B cell (primary cell): ENCODE measurements at regions not wholly inside any gene's neighbourhood (a gene's known extent, or its start where the extent isn't known, plus 50 kb on each side); places are given as distances from the start of the nearest gene placed in this dataset.

Experiments
- ATAC-seq: fragments of 200-7000 bp; cut with Tn5 transposase; one replicate; pipeline ENCODE4 v1.10.0; 2021; ENCODE audit warnings: low read depth, mild to moderate bottlenecking, moderate number of reproducible peaks, moderate library complexity
- CTCF ChIA-PET: fragments of 350-600 bp; sonication (Branson Sonifier 250); formaldehyde crosslinking; loops from one replicate; lab custom pipeline; 2021; ENCODE audit warnings: antibody characterized with exemption, inconsistent platforms; lab: Charles Lee
- POLR2A ChIA-PET: fragments of 350-600 bp; sonication (Branson Sonifier 250); formaldehyde crosslinking; loops from one replicate; lab custom pipeline; 2021; ENCODE audit warnings: antibody characterized with exemption; lab: Charles Lee
- DNase-seq: peaks from one replicate; pipeline ENCODE4 v3.0.0; 2013
- H2AFZ ChIP-seq: 2 replicates; pipeline ENCODE4 v1.6.1; 2012; ENCODE audit warnings: mild to moderate bottlenecking, low read depth, low read length; ENCODE audit not compliant: insufficient read depth, poor library complexity, severe bottlenecking
- H3K27ac ChIP-seq, 2 donors: 1 replicate in 1 of 2; 2 replicates in 1 of 2; pipeline ENCODE4 v1.5.1; 2012 to 2013; ENCODE audit warnings: low read length in 2 of 2, mild to moderate bottlenecking in 2 of 2, moderate library complexity in 1 of 2
- H3K27me3 ChIP-seq, 4 experiments: fragments of 200-600 bp in 1 of 4; sonication (generic) in 1 of 4; replicated peaks in 1 of 4; 1 replicate in 2 of 4; 2 replicates in 2 of 4; pipeline versions ENCODE4 v1.6.1 to v1.7.0; 2013 to 2016; ENCODE audit warnings: low read length in 3 of 4, mild to moderate bottlenecking in 2 of 4, mixed read lengths in 1 of 4, moderate library complexity in 1 of 4; ENCODE audit not compliant: insufficient read depth in 4 of 4, control insufficient read depth in 3 of 4; ENCODE audit errors: control extremely low read depth in 1 of 4
- H3K36me3 ChIP-seq, 2 experiments: replicated peaks in 1 of 2; 1 replicate in 1 of 2; 2 replicates in 1 of 2; pipeline versions ENCODE4 v1.6.1 to v1.7.1; 2013; ENCODE audit warnings: low read length in 1 of 2; ENCODE audit not compliant: insufficient read depth in 2 of 2, control insufficient read depth in 1 of 2; ENCODE audit errors: control extremely low read depth in 1 of 2, extremely low read depth in 1 of 2
- H3K4me1 ChIP-seq, 2 donors: fragments of 200-600 bp in 1 of 2; sonication (generic) in 1 of 2; 1 replicate in 1 of 2; 2 replicates in 1 of 2; pipeline versions ENCODE4 v1.5.1 to v1.6.1; 2013 to 2017; ENCODE audit warnings: low read length in 2 of 2; ENCODE audit not compliant: control insufficient read depth in 2 of 2, insufficient read depth in 2 of 2
- H3K4me2 ChIP-seq: replicated peaks from 2 replicates; pipeline ENCODE3; 2012; ENCODE audit warnings: mild to moderate bottlenecking, low read depth, low read length; ENCODE audit not compliant: poor library complexity, severe bottlenecking
- H3K4me3 ChIP-seq, 5 experiments: fragments of 200-600 bp in 1 of 5; sonication (generic) in 1 of 5; 1 replicate in 3 of 5; 2 replicates in 2 of 5; pipeline versions ENCODE4 v1.5.1 to v1.7.0; 2011 to 2016; ENCODE audit warnings: low read length in 4 of 5, mild to moderate bottlenecking in 4 of 5, low read depth in 2 of 5, control low read depth in 1 of 5, moderate library complexity in 1 of 5; ENCODE audit not compliant: insufficient read depth in 1 of 5; ENCODE audit errors: control extremely low read depth in 1 of 5, extremely low read depth in 1 of 5
- H3K79me2 ChIP-seq: fragments of 200-600 bp; sonication (generic); one replicate; pipeline ENCODE4 v1.6.0; 2016; ENCODE audit warnings: low read length; ENCODE audit not compliant: control insufficient read depth, insufficient read depth
- H3K9ac ChIP-seq: fragments of 200-600 bp; sonication (generic); 2 replicates; pipeline ENCODE4 v1.6.1; 2017; ENCODE audit warnings: mild to moderate bottlenecking, low read length, moderate library complexity
- H3K9me3 ChIP-seq, 3 donors: one replicate each; pipeline versions ENCODE4 v1.6.1 to v1.7.1; 2013; ENCODE audit warnings: low read length in 2 of 3; ENCODE audit not compliant: control insufficient read depth in 2 of 3, insufficient read depth in 1 of 3; ENCODE audit errors: control extremely low read depth in 1 of 3
- H4K20me1 ChIP-seq: 2 replicates; pipeline ENCODE4 v1.6.0; 2012; ENCODE audit warnings: mild to moderate bottlenecking, low read length; ENCODE audit not compliant: insufficient read depth, control insufficient read depth, poor library complexity, severe bottlenecking
- H3K27ac Mint-ChIP-seq: one replicate; pipeline ENCODE4 v1.8.0; 2021; ENCODE audit warnings: mixed read lengths
- H3K27me3 Mint-ChIP-seq: one replicate; pipeline ENCODE4 v1.8.0; 2021; ENCODE audit warnings: mixed read lengths
- H3K4me1 Mint-ChIP-seq: one replicate; pipeline ENCODE4 v1.8.0; 2021; ENCODE audit warnings: mixed read lengths
- H3K4me3 Mint-ChIP-seq: one replicate; pipeline ENCODE4 v1.8.0; 2021; ENCODE audit warnings: mixed read lengths
- H3K9me3 Mint-ChIP-seq: one replicate; pipeline ENCODE4 v1.8.0; 2022; ENCODE audit warnings: mixed read lengths; ENCODE audit not compliant: insufficient read depth
- CTCF ChIP-seq: fragments of 200-600 bp; IDR thresholded peaks from one replicate; pipeline ENCODE4 v1.8.0; 2022; ENCODE audit warnings: antibody characterized with exemption, mild to moderate bottlenecking
- EZH2 ChIP-seq: IDR thresholded peaks from 2 replicates; pipeline ENCODE4 v1.6.1; 2012; ENCODE audit warnings: borderline replicate concordance, low read depth, mild to moderate bottlenecking, moderate library complexity, low read length; ENCODE audit not compliant: insufficient read depth, poor library complexity, severe bottlenecking
- WGBS: methylation state at CpG from one replicate; pipeline ENCODE4 v1.1.5; 2013; ENCODE audit warnings: missing lambda C conversion rate; ENCODE audit not compliant: insufficient coverage; 5-methylcytosine and 5-hydroxymethylcytosine counted together
- intact Hi-C: fragments of 100-400 bp; cut with micrococcal nuclease; formaldehyde crosslinking; loops from one replicate; pipeline ENCODE4 v1.10.0; 2022

- ATAC-seq (no peak), DNase-seq (no peak)
- H3K9me3 Mint-ChIP-seq: peaks cover 2% of the 10 kb centered on the region
- TF ChIP-seq EZH2 (no peak), CTCF (no peak)
- H3K4me3 Mint-ChIP-seq: no peak overlapping the region
- no peaks in the 10 kb centered on the region for H3K27me3 ChIP-seq
- intact Hi-C loops: no loop called here
- H3K4me1 Mint-ChIP-seq: no peaks in the 10 kb centered on the region
- no CpG with 5 or more reads among the region's 4 CpGs for WGBS
- no peaks in the 10 kb centered on the region for H3K4me1 ChIP-seq
- H3K9ac ChIP-seq: no peak overlapping the region
- CTCF ChIA-PET: no interaction called here
- peaks cover 0 to 7% (median 0%) of the 10 kb centered on the region in 3 donors for H3K9me3 ChIP-seq
- H4K20me1 ChIP-seq: no peaks in the 10 kb centered on the region
- H3K36me3 ChIP-seq: no peaks in the 10 kb centered on the region
- no peaks in the 10 kb centered on the region for H3K27me3 Mint-ChIP-seq
- H3K27ac ChIP-seq: no peak overlapping the region
- no peak overlapping the region for H3K4me2 ChIP-seq
- no peak overlapping the region for H3K27ac Mint-ChIP-seq
- H3K4me3 ChIP-seq: no peak overlapping the region
- no peak overlapping the region for H2AFZ ChIP-seq
- H3K79me2 ChIP-seq: no peaks in the 10 kb centered on the region
- POLR2A ChIA-PET: no interaction called here
Measured at GRCh38 chr5:24065779-24066178, 558.4 kb downstream of the PRDM9 start.

GRCh38 chr5:24067208-24067607 lies 559.8 kb downstream of the PRDM9 start:
- Histone ChIP-seq H3K4me3 (no peak overlapping the region), H2AFZ (no peak overlapping the region), H3K4me2 (no peak overlapping the region), H3K9ac (no peak overlapping the region), H4K20me1 (no peaks in the 10 kb centered on the region), H3K9me3 (peaks cover 0 to 7% (median 0%) of the 10 kb centered on the region in 3 donors), H3K27me3 (no peaks in the 10 kb centered on the region), H3K36me3 (no peaks in the 10 kb centered on the region), H3K79me2 (no peaks in the 10 kb centered on the region), H3K27ac (no peak overlapping the region), H3K4me1 (no peaks in the 10 kb centered on the region)
- Mint-ChIP-seq H3K27ac (no peak overlapping the region), H3K9me3 (peaks cover 2% of the 10 kb centered on the region), H3K4me3 (no peak overlapping the region), H3K27me3 (no peaks in the 10 kb centered on the region), H3K4me1 (no peaks in the 10 kb centered on the region)
- ChIA-PET CTCF (no interaction called here), POLR2A (no interaction called here)
- intact Hi-C loops: no loop called here
- ATAC-seq (no peak), DNase-seq (no peak)
- WGBS: 100% methylated on average over 1 of the region's 2 CpGs
- TF ChIP-seq CTCF (no peak), EZH2 (no peak)
